PC-9 (cell line): ENCODE measurements at regions not wholly inside any gene's neighbourhood (a gene's known extent, or its start where the extent isn't known, plus 50 kb on each side); places are given as distances from the start of the nearest gene placed in this dataset.

Experiments
- BruUV-seq: library from RNA; stranded (reverse); fragments of 400-500 nt; replicated peaks from 2 replicates; lab custom pipeline; 2021; lab: Mats Ljungman, UMichigan
- CTCF ChIA-PET: fragments of 300-600 bp; sonication (Branson Sonifier 250); formaldehyde crosslinking; loops from one replicate; lab custom pipeline; 2022; ENCODE audit warnings: antibody characterized with exemption; lab: Charles Lee
- POLR2A ChIA-PET: fragments of 300-600 bp; sonication (Branson Sonifier 250); formaldehyde crosslinking; loops from one replicate; lab custom pipeline; 2022; ENCODE audit warnings: antibody characterized with exemption; ENCODE audit not compliant: unreplicated experiment; lab: Charles Lee
- DNase-seq, 2 experiments: peaks; one replicate each; pipeline versions ENCODE4 v3.0.0 to v3.0.0-alpha.2; 2015 to 2022; ENCODE audit warnings: mixed read lengths in 1 of 2
- H2AFZ ChIP-seq: fragments of 200-600 bp; sonication (generic); 2 replicates; pipeline ENCODE4 v1.8.1; 2017; ENCODE audit warnings: antibody characterized with exemption
- H3F3A ChIP-seq: fragments of 200-600 bp; sonication (generic); 2 replicates; pipeline ENCODE4 v1.8.1; 2017; ENCODE audit warnings: antibody characterized with exemption, mild to moderate bottlenecking, low read depth; ENCODE audit not compliant: insufficient read depth
- H3K27ac ChIP-seq: fragments of 200-600 bp; sonication (generic); 2 replicates; pipeline ENCODE4 v1.6.1; 2016; ENCODE audit warnings: mixed run types
- H3K27me3 ChIP-seq: fragments of 200-600 bp; sonication (generic); 2 replicates; pipeline ENCODE4 v1.6.1; 2016; ENCODE audit warnings: low read depth, mixed run types; ENCODE audit not compliant: insufficient read depth
- H3K36me3 ChIP-seq: fragments of 200-600 bp; sonication (generic); 2 replicates; pipeline ENCODE4 v1.6.1; 2016; ENCODE audit warnings: low read depth, mixed run types
- H3K4me1 ChIP-seq: fragments of 200-600 bp; sonication (generic); replicated peaks from 2 replicates; pipeline ENCODE4 v1.6.1; 2016; ENCODE audit warnings: mixed run types; ENCODE audit not compliant: insufficient read depth
- H3K4me2 ChIP-seq: fragments of 200-600 bp; sonication (generic); 2 replicates; pipeline ENCODE4 v1.6.1; 2017; ENCODE audit warnings: mixed run types
- H3K4me3 ChIP-seq: fragments of 200-600 bp; sonication (generic); 2 replicates; pipeline ENCODE4 v1.6.1; 2016; ENCODE audit warnings: mixed run types
- H3K79me2 ChIP-seq: fragments of 200-600 bp; sonication (generic); 2 replicates; pipeline ENCODE4 v1.6.1; 2017; ENCODE audit warnings: low read depth, mixed run types
- H3K9me2 ChIP-seq: fragments of 200-600 bp; sonication (generic); 2 replicates; pipeline ENCODE4 v1.8.1; 2017; ENCODE audit warnings: mild to moderate bottlenecking; ENCODE audit not compliant: insufficient read depth
- H3K9me3 ChIP-seq: fragments of 200-600 bp; sonication (generic); 2 replicates; pipeline ENCODE4 v1.8.1; 2016; ENCODE audit warnings: low read depth; ENCODE audit not compliant: insufficient read depth
- H4K20me1 ChIP-seq: fragments of 200-600 bp; sonication (generic); 2 replicates; pipeline ENCODE4 v1.8.1; 2017; ENCODE audit not compliant: insufficient read depth
- EZH2 ChIP-seq: fragments of 200-600 bp; sonication (generic); IDR thresholded peaks from 2 replicates; pipeline ENCODE4 v1.8.0; 2017; ENCODE audit warnings: antibody characterized with exemption, low read depth
- intact Hi-C: fragments of 100-400 bp; cut with micrococcal nuclease; formaldehyde crosslinking; loops from one replicate; pipeline ENCODE4 v1.10.0; 2022; ENCODE audit not compliant: unreplicated experiment
- TF ChIP-seq, protein P1 (sequence below): fragments of 200-600 bp; sonication (generic); conservative IDR thresholded peaks from 2 replicates; pipeline ENCODE4 v1.6.1; 2017; ENCODE audit warnings: mixed run types, antibody characterized with exemption, mild to moderate bottlenecking, moderate library complexity

GRCh38 chr17:72487731-72488494, 367.1 kb downstream of the SOX9 start:
- H3K27me3 ChIP-seq, result no peaks in the 10 kb centered on the region
- no peak for DNase-seq
- no peaks in the 10 kb centered on the region for H3K9me2 ChIP-seq
- no peaks in the 10 kb centered on the region for H3K36me3 ChIP-seq
- CTCF ChIA-PET, result no interaction called here
- H2AFZ ChIP-seq, result no peak overlapping the region
- intact Hi-C loops, result no loop called here
- POLR2A ChIA-PET, result interaction anchor here (0.6 kb wide), 1 partner anchor 1006 kb away, joined by 6 read pairs; no protein-coding TSS in a partner anchor
- H3K4me2 ChIP-seq, result no peak overlapping the region
- H3K4me1 ChIP-seq, result no peaks in the 10 kb centered on the region
- no peaks in the 10 kb centered on the region; the same call in 1 of the 2 replicates for H3K9me3 ChIP-seq
- no TSS peak for BruUV-seq
- no peak overlapping the region for H3K27ac ChIP-seq
- peaks cover 97% of the 10 kb centered on the region for H3K79me2 ChIP-seq
- H4K20me1 ChIP-seq, result peaks cover 7% of the 10 kb centered on the region; the same call in 1 of the 2 replicates
- no peak for TF ChIP-seq EZH2
- TF ChIP-seq, protein P1, sequence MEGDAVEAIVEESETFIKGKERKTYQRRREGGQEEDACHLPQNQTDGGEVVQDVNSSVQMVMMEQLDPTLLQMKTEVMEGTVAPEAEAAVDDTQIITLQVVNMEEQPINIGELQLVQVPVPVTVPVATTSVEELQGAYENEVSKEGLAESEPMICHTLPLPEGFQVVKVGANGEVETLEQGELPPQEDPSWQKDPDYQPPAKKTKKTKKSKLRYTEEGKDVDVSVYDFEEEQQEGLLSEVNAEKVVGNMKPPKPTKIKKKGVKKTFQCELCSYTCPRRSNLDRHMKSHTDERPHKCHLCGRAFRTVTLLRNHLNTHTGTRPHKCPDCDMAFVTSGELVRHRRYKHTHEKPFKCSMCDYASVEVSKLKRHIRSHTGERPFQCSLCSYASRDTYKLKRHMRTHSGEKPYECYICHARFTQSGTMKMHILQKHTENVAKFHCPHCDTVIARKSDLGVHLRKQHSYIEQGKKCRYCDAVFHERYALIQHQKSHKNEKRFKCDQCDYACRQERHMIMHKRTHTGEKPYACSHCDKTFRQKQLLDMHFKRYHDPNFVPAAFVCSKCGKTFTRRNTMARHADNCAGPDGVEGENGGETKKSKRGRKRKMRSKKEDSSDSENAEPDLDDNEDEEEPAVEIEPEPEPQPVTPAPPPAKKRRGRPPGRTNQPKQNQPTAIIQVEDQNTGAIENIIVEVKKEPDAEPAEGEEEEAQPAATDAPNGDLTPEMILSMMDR, result no peak
- peaks cover 13% of the 10 kb centered on the region; the same call in 1 of the 2 replicates for H3F3A ChIP-seq
- H3K4me3 ChIP-seq, result no peak overlapping the region

- H3K9me2 ChIP-seq, result no peaks in the 10 kb centered on the region
- peaks cover 97% of the 10 kb centered on the region for H3K79me2 ChIP-seq
- H3K4me1 ChIP-seq, result no peaks in the 10 kb centered on the region
- H3K27ac ChIP-seq, result no peak overlapping the region
- H3K4me3 ChIP-seq, result no peak overlapping the region
- TF ChIP-seq, protein P1, result no peak
- TF ChIP-seq EZH2, result no peak
- H3K9me3 ChIP-seq, result no peaks in the 10 kb centered on the region; the same call in 1 of the 2 replicates
- H4K20me1 ChIP-seq, result peaks cover 7% of the 10 kb centered on the region; the same call in 1 of the 2 replicates
- POLR2A ChIA-PET, result interaction anchor here (0.6 kb wide), 2 partner anchors 42 to 1006 kb away, joined by 3 to 6 read pairs; no protein-coding TSS in a partner anchor
- no peak overlapping the region for H3K4me2 ChIP-seq
- BruUV-seq, result no TSS peak
- H3K36me3 ChIP-seq, result no peaks in the 10 kb centered on the region
- CTCF ChIA-PET, result no interaction called here
- DNase-seq, result no peak
- intact Hi-C loops, result no loop called here
- H3F3A ChIP-seq, result peaks cover 13% of the 10 kb centered on the region; the same call in 1 of the 2 replicates
- H2AFZ ChIP-seq, result no peak overlapping the region
- no peaks in the 10 kb centered on the region for H3K27me3 ChIP-seq
Measured at GRCh38 chr17:72488555-72489271, 367.9 kb downstream of the SOX9 start.

- BruUV-seq, result no TSS peak
- DNase-seq, result no peak
- H3K79me2 ChIP-seq, result peaks cover 97% of the 10 kb centered on the region
- H3K4me3 ChIP-seq, result no peak overlapping the region
- peaks cover 7% of the 10 kb centered on the region; the same call in 1 of the 2 replicates for H4K20me1 ChIP-seq
- H3F3A ChIP-seq, result peaks cover 13% of the 10 kb centered on the region; the same call in 1 of the 2 replicates
- H3K9me3 ChIP-seq, result no peaks in the 10 kb centered on the region
- TF ChIP-seq, protein P1, result no peak
- TF ChIP-seq EZH2, result no peak
- intact Hi-C loops, result no loop called here
- H2AFZ ChIP-seq, result no peak overlapping the region
- ChIA-PET POLR2A (interaction anchor here (0.6 kb wide), 1 partner anchor 42 kb away, joined by 3 read pairs; no protein-coding TSS in a partner anchor), CTCF (no interaction called here)
- H3K4me1 ChIP-seq, result 0 out of 2 replicates have a peak, but pooled peaks cover 3% of the 10 kb centered on the region
- no peaks in the 10 kb centered on the region for H3K9me2 ChIP-seq
- H3K27ac ChIP-seq, result no peak overlapping the region
- no peaks in the 10 kb centered on the region for H3K36me3 ChIP-seq
- no peaks in the 10 kb centered on the region for H3K27me3 ChIP-seq
- no peak overlapping the region for H3K4me2 ChIP-seq
Measured at GRCh38 chr17:72489272-72489641, 368.4 kb downstream of the SOX9 start.
